GM21825 (cell line): ENCODE measurements at regions not wholly inside any gene's neighbourhood (a gene's known extent, or its start where the extent isn't known, plus 50 kb on each side); places are given as distances from the start of the nearest gene placed in this dataset.

Source experiments
- ATAC-seq: cut with Tn5 transposase; IDR thresholded peaks from one replicate; pipeline ENCODE4 v1.9.1; 2021; ENCODE audit warnings: mild to moderate bottlenecking, moderate library complexity; ENCODE audit not compliant: unreplicated experiment

GRCh38 chr2:220310451-220310861 lies 683.0 kb downstream of the SLC4A3 start:
- ATAC-seq, result no peak

GRCh38 chr2:220315098-220315823 lies 687.8 kb downstream of the SLC4A3 start:
- ATAC-seq, result no peak

- no peak for ATAC-seq
Measured at GRCh38 chr2:220318037-220318436, 690.6 kb downstream of the SLC4A3 start.

- no peak for ATAC-seq
Measured at GRCh38 chr2:220318508-220318907, 691.1 kb downstream of the SLC4A3 start.

- ATAC-seq, result no peak
Measured at GRCh38 chr2:220320326-220320725, 692.9 kb downstream of the SLC4A3 start.

GRCh38 chr2:220332886-220333285 lies 705.5 kb downstream of the SLC4A3 start:
- no peak for ATAC-seq

GRCh38 chr2:220334210-220334609 lies 706.8 kb downstream of the SLC4A3 start:
- ATAC-seq, result no peak

- ATAC-seq, result no peak
Measured at GRCh38 chr2:220334871-220335590, 707.6 kb downstream of the SLC4A3 start.

GRCh38 chr2:220335591-220335915 lies 708.1 kb downstream of the SLC4A3 start:
- no peak for ATAC-seq

- ATAC-seq, result no peak
Measured at GRCh38 chr2:220336771-220337170, 709.3 kb downstream of the SLC4A3 start.

GRCh38 chr2:220337611-220338440 lies 710.4 kb downstream of the SLC4A3 start:
- ATAC-seq, result no peak

GRCh38 chr2:220341014-220341413 lies 713.6 kb downstream of the SLC4A3 start:
- ATAC-seq, result no peak

- no peak for ATAC-seq
Measured at GRCh38 chr2:220346919-220347318, 719.5 kb downstream of the SLC4A3 start.

GRCh38 chr2:220347626-220348025 lies 720.2 kb downstream of the SLC4A3 start:
- ATAC-seq, result no peak

GRCh38 chr2:220348206-220348605 lies 720.8 kb downstream of the SLC4A3 start:
- ATAC-seq, result no peak

- no peak for ATAC-seq
Measured at GRCh38 chr2:220353897-220354296, 726.5 kb downstream of the SLC4A3 start.

- no peak for ATAC-seq
Measured at GRCh38 chr2:220356076-220356475, 728.6 kb downstream of the SLC4A3 start.

GRCh38 chr2:220365023-220365422 lies 737.6 kb downstream of the SLC4A3 start:
- no peak for ATAC-seq

GRCh38 chr2:220366765-220367164 lies 739.3 kb downstream of the SLC4A3 start:
- no peak for ATAC-seq

- no peak for ATAC-seq
Measured at GRCh38 chr2:220370764-220371163, 743.3 kb downstream of the SLC4A3 start.

- no peak for ATAC-seq
Measured at GRCh38 chr2:220371211-220371610, 743.8 kb downstream of the SLC4A3 start.

- no peak for ATAC-seq
Measured at GRCh38 chr2:220373878-220374277, 746.4 kb downstream of the SLC4A3 start.
